Breast epithelium (tissue), 3 donors: ENCODE measurements at regions not wholly inside any gene's neighbourhood (a gene's known extent, or its start where the extent isn't known, plus 50 kb on each side); places are given as distances from the start of the nearest gene placed in this dataset.
"Not testable (repeated sequence)": the region's sequence is repeated elsewhere in the genome, so short reads cannot be mapped to it uniquely, and the experiment has no call there.

ENCODE experiments used
- CTCF ChIP-seq, 3 donors: fragments of 450-650 bp; IDR thresholded peaks; one replicate each; pipeline ENCODE4 v1.5.1; 2016 to 2017; ENCODE audit warnings: antibody characterized with exemption in 3 of 3, mild to moderate bottlenecking in 3 of 3, moderate library complexity in 3 of 3
- POLR2A ChIP-seq: fragments of 450-650 bp; IDR thresholded peaks from one replicate; pipeline ENCODE4 v1.6.1; 2016; ENCODE audit warnings: antibody characterized with exemption, mild to moderate bottlenecking, moderate library complexity
- POLR2AphosphoS5 ChIP-seq, 3 donors: sonication (generic); formaldehyde crosslinking; IDR thresholded peaks; one replicate each; pipeline ENCODE4 v1.6.1; 2017; ENCODE audit warnings: antibody characterized with exemption in 3 of 3

DNA sequence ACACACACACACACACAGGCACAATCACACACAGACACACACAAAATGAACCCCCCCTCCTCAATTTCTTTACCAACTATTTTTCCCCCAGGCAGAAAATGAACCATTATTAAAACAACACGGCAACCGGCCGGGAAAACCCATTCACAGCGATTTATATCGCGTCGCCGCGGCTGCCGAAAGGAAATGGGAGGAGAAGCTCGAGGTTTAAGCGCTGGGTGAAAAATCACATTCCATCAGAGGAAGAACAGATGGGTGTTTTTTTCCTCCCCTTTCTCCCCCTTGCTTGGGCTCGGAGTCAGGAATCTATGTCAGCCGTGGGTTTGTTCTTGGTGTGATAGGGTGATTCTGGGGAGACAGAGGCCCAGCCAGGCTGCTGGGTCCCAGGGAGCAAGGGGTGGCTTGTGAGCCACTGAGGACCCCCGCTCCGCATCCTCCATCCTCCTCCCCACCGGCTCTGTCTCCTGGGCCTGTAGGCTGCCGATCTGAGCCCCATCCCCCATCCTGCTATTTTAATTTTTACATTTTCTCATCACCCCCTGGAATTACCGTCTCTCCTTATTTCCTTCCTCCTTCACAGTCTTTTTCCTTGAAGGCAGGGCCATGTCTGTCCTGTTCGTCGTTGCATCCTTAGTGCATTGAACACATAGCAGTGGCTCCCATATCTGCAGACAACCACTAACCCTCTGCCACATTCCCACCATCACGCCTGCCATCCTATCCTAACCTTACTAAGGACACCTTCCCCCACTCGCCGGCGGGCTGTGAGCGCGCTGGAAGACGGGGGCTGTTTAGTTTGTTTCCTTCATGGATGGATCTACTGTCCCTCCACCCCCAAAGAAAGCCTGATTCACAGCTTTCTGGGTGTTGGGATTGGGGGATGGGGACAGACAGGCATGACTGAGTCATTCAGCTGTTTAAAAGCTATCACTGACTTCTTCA is 137.7 kb downstream of the CRLF3 start:
- TF ChIP-seq CTCF (IDR thresholded peaks at IDR 0.05); POLR2AphosphoS5 (IDR thresholded peaks at IDR 0.05); POLR2A: not testable (repeated sequence)
